NCI-H2029 (cell line): ENCODE measurements at regions not wholly inside any gene's neighbourhood (a gene's known extent, or its start where the extent isn't known, plus 50 kb on each side); places are given as distances from the start of the nearest gene placed in this dataset.

Source experiments
- DNase-seq: peaks from one replicate; lab custom pipeline; 2025; lab: John Stamatoyannopoulos, UW

GRCh38 chr6:134866563-134866962 lies 83.3 kb downstream of the ALDH8A1 start:
- no peak for DNase-seq

GRCh38 chr6:134864558-134864957 lies 85.3 kb downstream of the ALDH8A1 start:
- DNase-seq: no peak

GRCh38 chr6:134863763-134864510 lies 86.0 kb downstream of the ALDH8A1 start:
- no peak for DNase-seq

- DNase-seq: no peak
Observed at GRCh38 chr6:134854366-134854765, 95.5 kb downstream of the ALDH8A1 start.

- no peak for DNase-seq
Observed at GRCh38 chr6:134853111-134854055, 96.5 kb downstream of the ALDH8A1 start.

DNA sequence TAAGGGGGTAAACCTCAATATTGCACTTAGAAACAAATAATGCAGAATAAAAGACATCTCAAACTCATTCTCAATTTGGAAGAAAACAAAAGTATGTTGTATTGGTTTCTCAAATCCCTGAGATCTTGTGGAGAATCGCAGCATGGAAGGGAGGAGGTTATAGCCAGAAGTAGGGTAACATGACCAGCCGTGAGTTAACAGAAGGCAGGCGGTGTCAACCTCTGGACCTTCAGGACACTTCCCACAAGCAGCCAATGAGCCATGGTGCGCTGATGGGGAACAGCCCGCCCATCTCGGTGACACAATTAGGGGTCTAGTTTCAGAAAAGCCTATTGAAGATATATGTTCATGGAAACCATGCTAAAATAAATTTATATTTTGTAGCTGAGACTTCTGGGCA lies 98.4 kb downstream of the ALDH8A1 start:
- DNase-seq: no peak

GRCh38 chr6:134850721-134851305 lies 99.1 kb downstream of the ALDH8A1 start:
- no peak for DNase-seq

- no peak for DNase-seq
Observed at GRCh38 chr6:134849920-134850447, 99.9 kb downstream of the ALDH8A1 start.

DNA sequence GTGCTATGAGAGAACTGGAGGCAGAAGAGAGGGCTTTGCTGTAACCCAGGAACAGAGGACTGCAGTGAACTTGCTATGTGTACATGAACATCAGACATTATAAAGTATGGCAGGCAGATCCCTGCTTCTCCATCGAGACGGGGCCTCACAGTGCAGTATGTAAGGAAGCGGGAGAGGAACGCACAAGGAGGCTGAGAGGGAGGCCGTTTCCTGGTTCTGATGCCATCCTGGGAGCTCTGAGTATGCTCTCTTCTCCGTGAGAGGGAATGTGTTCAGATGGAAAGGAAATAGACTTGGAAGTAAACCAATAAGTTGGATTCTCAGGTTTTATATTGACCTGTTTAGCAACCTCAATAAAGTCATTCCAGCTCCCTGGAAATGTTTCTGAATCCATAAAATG lies 101.8 kb downstream of the ALDH8A1 start:
- no peak for DNase-seq

DNA sequence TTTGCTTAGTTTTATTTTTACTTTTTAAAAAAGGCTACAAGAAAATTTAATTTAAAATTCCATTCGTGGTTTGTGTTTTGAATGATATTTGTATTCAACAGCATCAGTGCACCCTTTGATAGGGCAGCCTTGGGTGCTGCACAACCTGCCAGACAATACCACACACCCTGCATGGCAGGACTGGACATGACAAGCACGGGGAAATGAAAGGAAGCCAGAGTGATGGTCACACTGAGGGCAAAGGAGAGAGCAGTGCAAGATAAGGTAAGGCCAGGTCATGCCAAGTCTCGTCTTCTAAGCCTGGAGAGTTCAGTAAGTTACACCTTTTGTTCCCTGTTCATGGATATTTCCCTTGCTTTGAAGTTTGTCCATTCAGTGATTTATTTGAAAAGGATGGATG lies 103.0 kb downstream of the ALDH8A1 start:
- DNase-seq: no peak

GRCh38 chr6:134846031-134846430 lies 103.9 kb downstream of the ALDH8A1 start:
- no peak for DNase-seq

GRCh38 chr6:134844120-134844519 lies 105.8 kb downstream of the ALDH8A1 start:
- DNase-seq: no peak

GRCh38 chr6:134840086-134840867 lies 109.6 kb downstream of the ALDH8A1 start:
- DNase-seq: no peak

- DNase-seq: no peak
Observed at GRCh38 chr6:134835993-134836392, 113.9 kb downstream of the ALDH8A1 start.

- DNase-seq: no peak
Observed at GRCh38 chr6:134830940-134831339, 119.0 kb downstream of the ALDH8A1 start.

- DNase-seq: no peak
Observed at GRCh38 chr6:134830194-134830593, 119.7 kb downstream of the ALDH8A1 start.

GRCh38 chr6:134828641-134829040 lies 121.3 kb downstream of the ALDH8A1 start:
- no peak for DNase-seq

DNA sequence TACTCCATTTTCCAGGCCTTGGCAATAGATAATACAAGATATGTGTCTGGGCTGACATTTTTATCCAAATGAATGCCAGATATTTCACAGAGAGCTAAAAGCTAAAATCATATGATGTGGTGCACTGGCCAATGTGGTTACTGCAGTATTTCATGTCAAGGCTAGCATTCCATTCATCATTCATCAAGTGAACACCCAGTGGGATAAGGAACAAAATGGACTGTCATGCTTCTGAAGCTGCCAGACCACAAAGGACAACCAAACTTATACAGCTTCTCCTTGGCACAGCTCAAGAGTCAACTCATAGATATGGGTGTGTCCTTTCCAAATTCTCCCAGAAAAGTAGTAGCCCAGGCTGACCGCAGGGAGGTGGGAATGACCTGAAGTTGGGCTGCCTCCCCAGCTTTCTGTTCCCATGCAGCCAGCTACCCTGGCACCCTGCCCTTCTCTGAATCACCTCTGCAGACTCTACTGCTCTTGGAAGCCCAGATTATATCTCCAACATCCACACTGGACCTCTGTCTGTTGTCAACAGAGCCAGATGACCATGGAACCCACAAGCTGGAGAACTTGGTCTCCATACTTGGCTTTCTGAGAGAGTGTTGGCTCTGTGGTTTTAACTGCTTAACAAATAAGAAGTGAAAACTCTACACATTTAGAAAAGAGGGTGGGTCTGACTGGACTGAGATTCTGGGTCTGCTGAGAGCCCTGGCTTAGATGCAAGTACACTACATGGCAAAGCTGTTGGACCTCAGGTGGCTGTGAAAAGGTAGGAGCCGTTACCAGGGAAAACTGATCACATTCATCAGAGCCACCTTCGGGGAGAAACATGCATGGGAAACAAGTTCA lies 122.8 kb downstream of the ALDH8A1 start:
- DNase-seq: no peak

DNA sequence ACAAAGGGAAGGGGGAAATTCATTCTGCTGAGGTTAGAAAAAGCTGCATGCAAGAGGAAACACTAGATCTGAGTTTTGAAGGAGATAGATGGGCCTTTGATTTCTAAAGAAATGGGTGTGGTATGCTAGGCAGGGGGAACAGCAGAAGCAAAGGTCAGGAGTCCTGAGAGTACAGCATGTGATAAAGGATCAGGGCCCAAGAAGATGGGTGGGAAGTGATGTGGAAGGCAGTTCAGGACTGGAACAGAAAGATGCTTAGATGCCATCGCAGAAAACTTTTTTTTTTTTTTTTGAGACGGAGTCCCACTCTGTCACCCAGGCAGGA lies 126.2 kb downstream of the ALDH8A1 start:
- no peak for DNase-seq

GRCh38 chr6:134822920-134823709 lies 126.8 kb downstream of the ALDH8A1 start:
- DNase-seq: peak; percentile 28
